Stimulated activated memory B cell treated with anti-CD40 and anti-IgM and Interleukin-4, amounts not matched to agents 10 μg/mL and 1 μg/mL and 100 μg/mL, for 72 hours (primary cell): ENCODE measurements at regions not wholly inside any gene's neighbourhood (a gene's known extent, or its start where the extent isn't known, plus 50 kb on each side); places are given as distances from the start of the nearest gene placed in this dataset.

ENCODE experiments used
- ATAC-seq: fragments of 150-1000 bp; cut with Tn5 transposase; 2 replicates; pipeline ENCODE4 v1.10.0; 2021
- H3K27ac Mint-ChIP-seq: one replicate; pipeline ENCODE4 v1.8.0; 2022; ENCODE audit warnings: mild to moderate bottlenecking, mixed read lengths
- H3K27me3 Mint-ChIP-seq: one replicate; pipeline ENCODE4 v1.8.0; 2022; ENCODE audit warnings: mixed read lengths
- H3K36me3 Mint-ChIP-seq: one replicate; pipeline ENCODE4 v1.8.0; 2022; ENCODE audit warnings: mixed read lengths
- H3K4me1 Mint-ChIP-seq: one replicate; pipeline ENCODE4 v1.8.0; 2022; ENCODE audit warnings: mixed read lengths
- H3K4me3 Mint-ChIP-seq: one replicate; pipeline ENCODE4 v1.8.0; 2022; ENCODE audit warnings: mild to moderate bottlenecking, moderate library complexity, mixed read lengths
- H3K9me3 Mint-ChIP-seq: one replicate; pipeline ENCODE4 v1.8.0; 2022; ENCODE audit warnings: mixed read lengths

DNA sequence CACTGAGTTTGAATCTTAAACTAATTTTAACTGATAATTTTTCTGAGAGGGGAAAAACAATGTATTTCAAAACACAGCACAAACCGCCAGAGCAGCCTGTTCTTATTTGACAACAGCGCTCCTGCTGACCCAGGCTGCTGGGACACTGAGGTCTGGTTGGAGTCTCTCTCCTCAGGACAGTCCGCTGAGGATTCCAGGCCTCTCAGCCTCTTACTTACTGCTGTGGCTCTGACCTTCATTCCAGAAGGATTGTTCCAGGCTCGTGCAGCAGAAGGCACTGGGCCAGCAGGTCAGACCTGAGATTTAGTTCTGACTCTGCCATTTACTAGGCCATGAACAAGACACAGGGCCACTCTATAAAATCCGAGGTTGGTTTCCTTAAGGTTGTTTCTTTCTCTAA is 393.6 kb downstream of the TDRD3 start:
- no peaks in the 10 kb centered on the region for H3K36me3 Mint-ChIP-seq

DNA sequence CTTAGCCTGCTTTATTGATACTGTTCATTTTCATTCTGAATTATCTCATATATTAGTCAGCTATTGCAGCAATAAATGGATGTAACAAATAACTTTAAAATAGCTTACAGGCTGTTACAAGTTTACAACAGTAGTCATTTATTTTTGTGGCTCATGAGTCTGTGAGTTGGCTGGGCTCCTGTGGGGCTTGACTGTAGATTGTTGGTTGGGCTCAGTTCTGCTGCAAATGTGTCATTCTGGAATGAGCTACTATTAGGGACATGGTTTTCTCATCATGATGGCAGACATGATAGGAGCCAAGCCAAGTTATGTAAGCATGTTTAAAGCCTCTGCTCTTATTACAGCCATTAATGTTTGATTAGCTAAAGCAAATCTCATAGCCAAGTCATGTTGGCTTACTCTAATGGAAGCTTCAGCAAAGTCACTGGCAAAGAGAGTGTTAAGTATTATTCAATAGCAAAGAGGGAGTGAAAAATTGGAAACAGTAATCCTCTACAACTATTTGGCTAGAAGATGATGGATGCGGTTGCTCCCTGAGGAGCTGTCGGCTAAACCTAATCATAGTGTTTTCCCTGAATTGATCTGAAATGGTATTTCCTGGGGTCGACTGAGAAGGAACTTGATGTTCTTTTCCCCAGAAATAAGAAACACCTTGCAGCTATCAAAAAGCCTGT is 391.3 kb downstream of the TDRD3 start:
- H3K36me3 Mint-ChIP-seq: no peaks in the 10 kb centered on the region
- no peak overlapping the region for H3K4me3 Mint-ChIP-seq

More for the DNA sequence above, 393.6 kb downstream of the TDRD3 start:
- H3K4me1 Mint-ChIP-seq: no peaks in the 10 kb centered on the region
- H3K9me3 Mint-ChIP-seq: no peaks in the 10 kb centered on the region
- no peaks in the 10 kb centered on the region for H3K27me3 Mint-ChIP-seq
- H3K27ac Mint-ChIP-seq: no peak overlapping the region
- H3K4me3 Mint-ChIP-seq: no peak overlapping the region
- ATAC-seq: no peak

GRCh38 chr13:60787083-60787482 is 390.1 kb downstream of the TDRD3 start:
- no peak for ATAC-seq
- H3K36me3 Mint-ChIP-seq: no peaks in the 10 kb centered on the region
- no peak overlapping the region for H3K4me3 Mint-ChIP-seq
- no peaks in the 10 kb centered on the region for H3K9me3 Mint-ChIP-seq
- no peak overlapping the region for H3K27ac Mint-ChIP-seq
- no peaks in the 10 kb centered on the region for H3K27me3 Mint-ChIP-seq
- no peaks in the 10 kb centered on the region for H3K4me1 Mint-ChIP-seq

More for the DNA sequence above, 391.3 kb downstream of the TDRD3 start:
- Mint-ChIP-seq H3K27ac (no peak overlapping the region), H3K27me3 (no peaks in the 10 kb centered on the region), H3K9me3 (no peaks in the 10 kb centered on the region), H3K4me1 (no peaks in the 10 kb centered on the region)
- ATAC-seq: no peak

GRCh38 chr13:60772726-60773125 is 375.7 kb downstream of the TDRD3 start:
- Mint-ChIP-seq H3K9me3 (peaks cover 12% of the 10 kb centered on the region), H3K4me1 (no peaks in the 10 kb centered on the region), H3K36me3 (no peaks in the 10 kb centered on the region), H3K4me3 (no peak overlapping the region), H3K27me3 (no peaks in the 10 kb centered on the region), H3K27ac (no peak overlapping the region)
- no peak for ATAC-seq

- Mint-ChIP-seq H3K36me3 (no peaks in the 10 kb centered on the region), H3K4me3 (no peak overlapping the region), H3K27ac (no peak overlapping the region), H3K9me3 (peaks cover 13% of the 10 kb centered on the region), H3K4me1 (no peaks in the 10 kb centered on the region), H3K27me3 (no peaks in the 10 kb centered on the region)
- ATAC-seq: no peak
Measured at GRCh38 chr13:60765700-60766411, 368.8 kb downstream of the TDRD3 start.

DNA sequence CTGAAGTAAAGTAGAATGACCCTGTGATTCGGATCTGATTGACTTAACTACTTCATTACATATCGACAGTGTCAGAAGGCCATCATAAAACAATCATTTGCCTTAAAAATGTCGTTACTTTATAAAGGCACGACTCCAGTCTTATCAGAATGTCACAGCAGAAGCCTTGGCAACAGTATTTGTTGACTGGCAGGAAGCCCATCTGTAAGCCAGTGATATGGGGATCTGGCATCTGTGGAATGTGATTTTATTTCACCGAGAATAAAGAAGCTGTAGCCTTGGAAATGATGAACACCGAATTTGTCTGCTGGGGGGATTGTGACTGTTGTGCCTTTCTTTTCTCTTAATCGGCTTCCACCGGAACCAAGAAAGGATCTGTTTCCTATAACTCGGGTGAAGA is 362.5 kb downstream of the TDRD3 start:
- H3K27ac Mint-ChIP-seq: no peak overlapping the region
- H3K4me3 Mint-ChIP-seq: no peak overlapping the region
- no peaks in the 10 kb centered on the region for H3K4me1 Mint-ChIP-seq
- no peaks in the 10 kb centered on the region for H3K36me3 Mint-ChIP-seq
- H3K27me3 Mint-ChIP-seq: no peaks in the 10 kb centered on the region
- H3K9me3 Mint-ChIP-seq: peaks cover 7% of the 10 kb centered on the region
- no peak for ATAC-seq

DNA sequence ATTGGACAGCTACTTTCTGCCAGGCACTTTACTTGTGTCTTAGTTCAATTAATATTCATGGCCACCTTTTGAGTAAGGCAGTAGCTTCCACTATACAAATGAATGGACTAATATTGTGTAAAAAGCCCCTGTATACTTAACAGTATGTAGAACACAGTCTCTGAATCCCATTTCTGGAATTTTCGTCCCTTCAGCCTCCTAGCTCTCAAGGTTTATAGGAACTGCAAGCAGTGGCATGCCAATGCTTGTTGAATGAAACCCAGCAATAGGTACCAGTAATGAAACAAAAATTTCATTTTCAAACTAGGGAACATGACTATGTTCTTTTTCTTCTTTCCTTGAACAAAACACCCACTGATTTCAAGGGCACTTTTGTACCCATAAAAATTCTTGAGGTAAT is 361.6 kb downstream of the TDRD3 start:
- Mint-ChIP-seq H3K9me3 (peaks cover 7% of the 10 kb centered on the region), H3K36me3 (no peaks in the 10 kb centered on the region), H3K27me3 (no peaks in the 10 kb centered on the region), H3K27ac (no peak overlapping the region), H3K4me3 (no peak overlapping the region), H3K4me1 (no peaks in the 10 kb centered on the region)
- no peak for ATAC-seq

GRCh38 chr13:60757501-60758215 is 360.6 kb downstream of the TDRD3 start:
- Mint-ChIP-seq H3K4me3 (no peak overlapping the region), H3K9me3 (peaks cover 7% of the 10 kb centered on the region), H3K4me1 (no peaks in the 10 kb centered on the region), H3K36me3 (no peaks in the 10 kb centered on the region), H3K27ac (no peak overlapping the region), H3K27me3 (no peaks in the 10 kb centered on the region)
- ATAC-seq: no peak

DNA sequence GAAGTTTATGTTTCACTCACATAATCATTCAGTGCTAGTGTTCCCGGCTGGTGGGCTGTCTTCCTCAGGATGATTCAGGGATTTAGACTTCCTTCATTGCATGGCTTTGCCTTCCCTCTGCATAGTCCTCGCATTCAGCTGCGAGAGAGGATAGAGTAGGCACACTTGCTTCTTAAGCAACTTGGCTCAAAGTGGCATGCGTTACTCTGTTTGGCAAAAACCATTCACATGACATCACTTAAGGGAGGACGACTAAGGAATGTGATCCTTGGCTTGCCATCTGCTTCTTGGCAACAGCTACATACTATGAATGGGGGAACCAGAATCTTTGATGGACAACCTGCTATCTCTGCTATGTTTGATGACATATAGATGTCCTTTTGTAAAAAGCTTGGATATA is 359.3 kb downstream of the TDRD3 start:
- no peak for ATAC-seq
- Mint-ChIP-seq H3K4me1 (no peaks in the 10 kb centered on the region), H3K27ac (no peak overlapping the region), H3K4me3 (no peak overlapping the region), H3K9me3 (peaks cover 3% of the 10 kb centered on the region), H3K36me3 (no peaks in the 10 kb centered on the region), H3K27me3 (no peaks in the 10 kb centered on the region)

- Mint-ChIP-seq H3K36me3 (no peaks in the 10 kb centered on the region), H3K4me3 (no peak overlapping the region), H3K27ac (no peak overlapping the region)
Measured at GRCh38 chr13:60755380-60756163, 358.6 kb downstream of the TDRD3 start.

GRCh38 chr13:60754211-60755090 is 357.4 kb downstream of the TDRD3 start:
- H3K4me3 Mint-ChIP-seq: no peak overlapping the region
- H3K4me1 Mint-ChIP-seq: no peaks in the 10 kb centered on the region
- no peak for ATAC-seq
- no peaks in the 10 kb centered on the region for H3K9me3 Mint-ChIP-seq
- H3K36me3 Mint-ChIP-seq: no peaks in the 10 kb centered on the region
- H3K27ac Mint-ChIP-seq: no peak overlapping the region
- H3K27me3 Mint-ChIP-seq: no peaks in the 10 kb centered on the region

More at GRCh38 chr13:60755380-60756163, 358.6 kb downstream of the TDRD3 start:
- no peak for ATAC-seq
- Mint-ChIP-seq H3K27me3 (no peaks in the 10 kb centered on the region), H3K4me1 (no peaks in the 10 kb centered on the region), H3K9me3 (no peaks in the 10 kb centered on the region)

GRCh38 chr13:60753641-60754040 is 356.6 kb downstream of the TDRD3 start:
- H3K27ac Mint-ChIP-seq: no peak overlapping the region
- no peaks in the 10 kb centered on the region for H3K9me3 Mint-ChIP-seq
- H3K4me3 Mint-ChIP-seq: no peak overlapping the region
- no peaks in the 10 kb centered on the region for H3K27me3 Mint-ChIP-seq
- H3K36me3 Mint-ChIP-seq: no peaks in the 10 kb centered on the region
- no peak for ATAC-seq
- H3K4me1 Mint-ChIP-seq: no peaks in the 10 kb centered on the region

- no peak overlapping the region for H3K27ac Mint-ChIP-seq
- H3K36me3 Mint-ChIP-seq: no peaks in the 10 kb centered on the region
- H3K4me3 Mint-ChIP-seq: no peak overlapping the region
- H3K4me1 Mint-ChIP-seq: no peaks in the 10 kb centered on the region
- no peaks in the 10 kb centered on the region for H3K27me3 Mint-ChIP-seq
- peaks cover 7% of the 10 kb centered on the region for H3K9me3 Mint-ChIP-seq
- no peak for ATAC-seq
Measured at GRCh38 chr13:60745343-60745742, 348.3 kb downstream of the TDRD3 start.

DNA sequence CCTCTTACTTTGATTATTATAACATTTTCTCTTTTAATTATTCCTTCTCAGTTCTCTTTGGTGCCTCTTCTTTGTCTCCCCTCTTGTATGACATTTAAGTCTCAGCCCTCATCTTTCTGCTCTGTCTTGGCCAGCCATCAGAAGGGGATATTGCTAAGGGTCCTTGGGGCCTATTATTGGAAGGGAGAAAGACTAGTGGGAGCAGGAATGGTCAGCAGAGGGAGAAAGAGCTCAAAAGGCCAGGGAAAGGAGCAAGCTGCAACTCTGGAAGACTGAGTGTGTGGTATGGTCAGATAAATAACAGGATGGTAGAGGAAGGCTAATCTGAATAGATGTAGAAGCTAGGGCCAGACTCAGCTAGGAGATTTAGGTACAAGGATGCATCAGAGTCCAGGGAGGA is 336.9 kb downstream of the TDRD3 start:
- peaks cover 7% of the 10 kb centered on the region for H3K9me3 Mint-ChIP-seq
- no peak overlapping the region for H3K4me3 Mint-ChIP-seq
- H3K4me1 Mint-ChIP-seq: no peaks in the 10 kb centered on the region
- peak; percentile 31 for ATAC-seq
- H3K27me3 Mint-ChIP-seq: no peaks in the 10 kb centered on the region
- no peaks in the 10 kb centered on the region for H3K36me3 Mint-ChIP-seq
- no peak overlapping the region for H3K27ac Mint-ChIP-seq
